Endothelial cell of umbilical vein (primary cell): ENCODE measurements at regions not wholly inside any gene's neighbourhood (a gene's known extent, or its start where the extent isn't known, plus 50 kb on each side); places are given as distances from the start of the nearest gene placed in this dataset.

Experiments
- CTCF ChIP-seq, 2 donors: IDR thresholded peaks; 1 replicate in 1 of 2; 2 replicates in 1 of 2; pipeline ENCODE4 v1.5.1; 2011; ENCODE audit warnings: low read length in 2 of 2, mild to moderate bottlenecking in 2 of 2, moderate library complexity in 2 of 2, control low read depth in 1 of 2, inconsistent platforms in 1 of 2, low read depth in 1 of 2; ENCODE audit not compliant: insufficient read depth in 1 of 2; ENCODE audit errors: extremely low read depth in 1 of 2
- MAX ChIP-seq: IDR thresholded peaks from 2 replicates; pipeline ENCODE4 v1.6.1; 2011; ENCODE audit not compliant: insufficient read depth, insufficient read length
- MYC ChIP-seq: IDR thresholded peaks from one replicate; pipeline ENCODE4 v1.6.1; 2011; ENCODE audit warnings: mild to moderate bottlenecking, low read depth, low read length
- POLR2A ChIP-seq: IDR thresholded peaks from 2 replicates; pipeline ENCODE4 v1.6.1; 2012; ENCODE audit warnings: low read depth, mild to moderate bottlenecking, control low read depth, low read length
- POLR2AphosphoS5 ChIP-seq: IDR thresholded peaks from 2 replicates; pipeline ENCODE4 v1.6.1; 2012; ENCODE audit warnings: low read depth, mild to moderate bottlenecking, control low read depth, low read length, moderate library complexity; ENCODE audit not compliant: insufficient read depth

- TF ChIP-seq POLR2AphosphoS5: no peak
- TF ChIP-seq CTCF (IDR thresholded peaks at IDR 0.05; ENCODE audit: extremely low read depth in 1 of 2, insufficient read depth in 1 of 2, low read depth in 1 of 2, low read length in 2 of 2): no peak
- TF ChIP-seq POLR2A: no peak
- no peak for TF ChIP-seq MYC
- TF ChIP-seq MAX: no peak
Measured at GRCh38 chr13:112001571-112001970, 65.4 kb upstream of the SOX1 start.
